HG02678 (cell line): ENCODE measurements at regions not wholly inside any gene's neighbourhood (a gene's known extent, or its start where the extent isn't known, plus 50 kb on each side); places are given as distances from the start of the nearest gene placed in this dataset.

ENCODE experiments used
- ATAC-seq: cut with Tn5 transposase; IDR thresholded peaks from one replicate; pipeline ENCODE4 v1.9.1; 2021; ENCODE audit warnings: mild to moderate bottlenecking, moderate library complexity; ENCODE audit not compliant: unreplicated experiment

- ATAC-seq, result no peak
These were observed 490.4 kb upstream of the SEMA3A start for GRCh38 chr7:84684836-84685480.

GRCh38 chr7:84682543-84682942, 488.0 kb upstream of the SEMA3A start:
- no peak for ATAC-seq

- no peak for ATAC-seq
These were observed 484.3 kb upstream of the SEMA3A start for GRCh38 chr7:84678841-84679240.

GRCh38 chr7:84677117-84677732, 482.6 kb upstream of the SEMA3A start:
- ATAC-seq, result no peak

GRCh38 chr7:84675633-84676034, 481.0 kb upstream of the SEMA3A start:
- ATAC-seq, result no peak

- ATAC-seq, result no peak
These were observed 479.8 kb upstream of the SEMA3A start for GRCh38 chr7:84674236-84674913.

GRCh38 chr7:84669177-84669732, 474.7 kb upstream of the SEMA3A start:
- ATAC-seq, result no peak

GRCh38 chr7:84668116-84668515, 473.5 kb upstream of the SEMA3A start:
- no peak for ATAC-seq

- no peak for ATAC-seq
These were observed 472.1 kb upstream of the SEMA3A start for GRCh38 chr7:84666651-84667050.

GRCh38 chr7:84665339-84665738, 470.8 kb upstream of the SEMA3A start:
- no peak for ATAC-seq

GRCh38 chr7:84664626-84665025, 470.0 kb upstream of the SEMA3A start:
- no peak for ATAC-seq

GRCh38 chr7:84663224-84663623, 468.6 kb upstream of the SEMA3A start:
- ATAC-seq, result no peak

- ATAC-seq, result no peak
These were observed 463.7 kb upstream of the SEMA3A start for GRCh38 chr7:84658286-84658685.

GRCh38 chr7:84654273-84654672, 459.7 kb upstream of the SEMA3A start:
- ATAC-seq, result no peak

GRCh38 chr7:84651876-84652275, 457.3 kb upstream of the SEMA3A start:
- ATAC-seq, result no peak

- ATAC-seq, result no peak
These were observed 453.5 kb upstream of the SEMA3A start for GRCh38 chr7:84647797-84648757.

GRCh38 chr7:84642611-84643010, 448.0 kb upstream of the SEMA3A start:
- ATAC-seq, result no peak

- no peak for ATAC-seq
These were observed 446.0 kb upstream of the SEMA3A start for GRCh38 chr7:84640637-84641036.

GRCh38 chr7:84638339-84638697, 443.7 kb upstream of the SEMA3A start:
- ATAC-seq, result no peak

- ATAC-seq, result no peak
These were observed 443.2 kb upstream of the SEMA3A start for GRCh38 chr7:84637568-84638338.
